WTC11 (cell line): ENCODE measurements at regions not wholly inside any gene's neighbourhood (a gene's known extent, or its start where the extent isn't known, plus 50 kb on each side); places are given as distances from the start of the nearest gene placed in this dataset.

Experiments used
- ATAC-seq: fragments of 200-7000 bp; cut with Tn5 transposase; 2 replicates; pipeline ENCODE4 v1.10.0; 2021; ENCODE audit warnings: mild to moderate bottlenecking, moderate library complexity
- CTCF ChIA-PET: fragments of 300-600 bp; sonication (Branson Sonifier 250); formaldehyde crosslinking; loops from one replicate; lab custom pipeline; 2021; ENCODE audit warnings: antibody characterized with exemption; lab: Charles Lee
- POLR2A ChIA-PET: fragments of 350-600 bp; sonication (Branson Sonifier 250); formaldehyde crosslinking; loops from one replicate; lab custom pipeline; 2021; ENCODE audit warnings: antibody characterized with exemption; lab: Charles Lee
- DNase-seq: peaks from one replicate; pipeline ENCODE4 v3.0.0; 2021; ENCODE audit warnings: low spot score
- H3K27ac Mint-ChIP-seq: 2 replicates; pipeline ENCODE4 v1.8.0; 2021; ENCODE audit warnings: mixed read lengths
- H3K27me3 Mint-ChIP-seq: 2 replicates; pipeline ENCODE4 v1.8.0; 2021; ENCODE audit warnings: low read depth, mild to moderate bottlenecking, moderate library complexity, mixed read lengths
- H3K36me3 Mint-ChIP-seq: 2 replicates; pipeline ENCODE4 v1.8.0; 2021; ENCODE audit warnings: mixed read lengths
- H3K4me1 Mint-ChIP-seq: 2 replicates; pipeline ENCODE4 v1.8.0; 2022; ENCODE audit warnings: mixed read lengths
- H3K4me3 Mint-ChIP-seq: 2 replicates; pipeline ENCODE4 v1.8.0; 2021; ENCODE audit warnings: mild to moderate bottlenecking, moderate library complexity, mixed read lengths
- H3K9me3 Mint-ChIP-seq: 2 replicates; pipeline ENCODE4 v1.8.0; 2021; ENCODE audit warnings: mixed read lengths
- ATF1 ChIP-seq: sonication (generic); formaldehyde crosslinking; IDR thresholded peaks from 2 replicates; pipeline ENCODE4 v1.8.1; 2023; ENCODE audit warnings: mild to moderate bottlenecking, moderate library complexity, missing genetic modification reagents
- ELF4 ChIP-seq: sonication (generic); formaldehyde crosslinking; IDR thresholded peaks from 2 replicates; pipeline ENCODE4 v1.8.1; 2022; ENCODE audit warnings: low read depth, mild to moderate bottlenecking, moderate library complexity, missing genetic modification reagents
- ETV6 ChIP-seq: sonication (generic); formaldehyde crosslinking; IDR thresholded peaks from 2 replicates; pipeline ENCODE4 v1.8.1; 2022; ENCODE audit warnings: mild to moderate bottlenecking, missing genetic modification reagents
- GRHL2 ChIP-seq: fragments of 250-450 bp; sonication (Bioruptor Pico); IDR thresholded peaks from 2 replicates; pipeline ENCODE4 v1.8.0; 2022; ENCODE audit warnings: mild to moderate bottlenecking, moderate library complexity; ENCODE audit not compliant: insufficient replicate concordance, severe bottlenecking
- JUN ChIP-seq: sonication (generic); formaldehyde crosslinking; IDR thresholded peaks from 2 replicates; pipeline ENCODE4 v1.8.0; 2023; ENCODE audit warnings: mild to moderate bottlenecking, missing genetic modification reagents
- KAT7 ChIP-seq: sonication (generic); formaldehyde crosslinking; IDR thresholded peaks from 2 replicates; pipeline ENCODE4 v1.8.1; 2023; ENCODE audit warnings: missing genetic modification reagents, mild to moderate bottlenecking, borderline replicate concordance
- NFATC4 ChIP-seq: fragments of 250-450 bp; sonication (Bioruptor Pico); IDR thresholded peaks from 2 replicates; pipeline ENCODE4 v1.9.0; 2021; ENCODE audit warnings: mild to moderate bottlenecking
- NR1H2 ChIP-seq: sonication (generic); formaldehyde crosslinking; IDR thresholded peaks from 2 replicates; pipeline ENCODE4 v1.9.0; 2021; ENCODE audit warnings: mild to moderate bottlenecking, moderate library complexity, missing genetic modification reagents
- PRRX2 ChIP-seq: fragments of 250-450 bp; sonication (Bioruptor Pico); IDR thresholded peaks from 2 replicates; pipeline ENCODE4 v1.8.0; 2021; ENCODE audit warnings: mild to moderate bottlenecking
- RORB ChIP-seq: fragments of 250-450 bp; sonication (Bioruptor Pico); IDR thresholded peaks from 2 replicates; pipeline ENCODE4 v1.9.0; 2021; ENCODE audit warnings: mild to moderate bottlenecking
- SOX15 ChIP-seq: fragments of 250-450 bp; sonication (Bioruptor Pico); IDR thresholded peaks from 2 replicates; pipeline ENCODE4 v1.9.0; 2021; ENCODE audit warnings: mild to moderate bottlenecking
- TEAD1 ChIP-seq: sonication (generic); formaldehyde crosslinking; IDR thresholded peaks from 2 replicates; pipeline ENCODE4 v1.8.0; 2022; ENCODE audit warnings: mild to moderate bottlenecking, missing genetic modification reagents
- TEAD4 ChIP-seq: sonication (generic); formaldehyde crosslinking; IDR thresholded peaks from 2 replicates; pipeline ENCODE4 v1.8.0; 2022; ENCODE audit warnings: mild to moderate bottlenecking, missing genetic modification reagents
- ZBTB21 ChIP-seq: sonication (generic); formaldehyde crosslinking; IDR thresholded peaks from 2 replicates; pipeline ENCODE4 v1.8.1; 2023; ENCODE audit warnings: mild to moderate bottlenecking, missing genetic modification reagents, borderline replicate concordance
- ZNF396 ChIP-seq: fragments of 250-450 bp; sonication (Bioruptor Pico); IDR thresholded peaks from 2 replicates; pipeline ENCODE4 v1.8.0; 2021; ENCODE audit warnings: mild to moderate bottlenecking, moderate library complexity, borderline replicate concordance
- ZNF416 ChIP-seq: fragments of 250-450 bp; sonication (Bioruptor Pico); IDR thresholded peaks from 2 replicates; pipeline ENCODE4 v1.9.0; 2021; ENCODE audit warnings: mild to moderate bottlenecking, inconsistent platforms
- ZNF671 ChIP-seq: fragments of 250-450 bp; sonication (Bioruptor Pico); IDR thresholded peaks from 2 replicates; pipeline ENCODE4 v1.8.0; 2021; ENCODE audit warnings: mild to moderate bottlenecking
- TF ChIP-seq, protein P1 (sequence below): sonication (generic); formaldehyde crosslinking; IDR thresholded peaks from 2 replicates; pipeline ENCODE4 v1.8.1; 2022; ENCODE audit warnings: low read depth, mild to moderate bottlenecking, moderate library complexity, missing genetic modification reagents, borderline replicate concordance
- TF ChIP-seq, protein P2 (sequence below): fragments of 250-450 bp; sonication (Bioruptor Pico); IDR thresholded peaks from 2 replicates; pipeline ENCODE4 v1.8.0; 2021; ENCODE audit warnings: mild to moderate bottlenecking
- TF ChIP-seq, protein P3 (sequence below): sonication (generic); formaldehyde crosslinking; IDR thresholded peaks from 2 replicates; pipeline ENCODE4 v1.8.1; 2022; ENCODE audit warnings: mild to moderate bottlenecking, moderate library complexity, missing genetic modification reagents
- TF ChIP-seq, protein P4 (sequence below): sonication (generic); formaldehyde crosslinking; IDR thresholded peaks from 2 replicates; pipeline ENCODE4 v1.8.1; 2023; ENCODE audit warnings: mild to moderate bottlenecking, missing genetic modification reagents
- TF ChIP-seq, protein P5 (sequence below): fragments of 250-450 bp; sonication (Bioruptor Pico); IDR thresholded peaks from 2 replicates; pipeline ENCODE4 v1.9.0; 2021; ENCODE audit warnings: mild to moderate bottlenecking
- TF ChIP-seq, protein P6 (sequence below): sonication (generic); formaldehyde crosslinking; IDR thresholded peaks from 2 replicates; pipeline ENCODE4 v1.8.1; 2023; ENCODE audit warnings: mild to moderate bottlenecking, moderate library complexity, missing genetic modification reagents

DNA sequence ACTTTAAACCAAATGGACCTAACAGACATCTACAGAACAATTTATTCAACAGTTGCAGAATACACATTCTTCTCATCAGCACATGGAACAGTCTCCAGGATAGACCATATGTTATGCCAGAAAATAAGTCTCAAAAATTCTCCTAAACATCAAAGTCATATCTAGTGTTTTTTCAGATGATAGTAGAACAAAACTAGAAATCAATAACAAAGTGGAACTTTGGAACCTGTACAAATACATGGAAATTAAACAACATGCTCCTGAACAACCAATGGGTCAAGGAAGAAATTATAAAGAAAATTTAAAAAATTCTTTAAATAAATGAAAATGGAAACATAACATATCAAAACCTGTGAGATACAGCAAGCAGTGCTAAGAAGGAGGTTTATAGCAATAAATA, 194.1 kb upstream of the SIX2 start:
- Mint-ChIP-seq H3K27me3 (no peaks in the 10 kb centered on the region), H3K4me1 (no peaks in the 10 kb centered on the region)
- POLR2A ChIA-PET = no interaction called here

DNA sequence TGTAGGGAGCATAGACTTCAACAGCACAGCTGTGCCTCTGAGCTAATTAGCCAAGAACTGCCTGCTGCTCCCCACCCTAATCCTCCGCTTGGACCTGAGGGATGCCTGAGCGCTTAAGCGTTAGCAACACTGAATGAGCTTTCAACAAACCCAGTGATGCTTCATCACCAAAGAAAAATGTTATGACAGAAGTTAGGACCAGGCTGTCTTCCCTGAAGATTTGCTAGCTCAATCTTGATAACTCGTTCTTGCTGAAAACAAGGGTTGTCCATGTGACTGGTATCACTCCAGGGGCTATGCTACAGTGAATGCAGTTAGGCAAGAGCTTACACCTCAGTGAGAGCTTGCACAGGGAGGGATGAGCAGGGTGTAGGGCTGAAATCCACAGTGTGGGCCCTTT, 190.7 kb upstream of the SIX2 start:
- H3K4me3 Mint-ChIP-seq = no peak overlapping the region

More for the DNA sequence above, 194.1 kb upstream of the SIX2 start:
- H3K27ac Mint-ChIP-seq = no peak overlapping the region
- no peak for TF ChIP-seq ZNF671 (CRISPR knock-in tag)
- TF ChIP-seq ZBTB21 (CRISPR knock-in tag) = no peak
- no peak for TF ChIP-seq RORB (CRISPR knock-in tag)
- TF ChIP-seq, protein P1, sequence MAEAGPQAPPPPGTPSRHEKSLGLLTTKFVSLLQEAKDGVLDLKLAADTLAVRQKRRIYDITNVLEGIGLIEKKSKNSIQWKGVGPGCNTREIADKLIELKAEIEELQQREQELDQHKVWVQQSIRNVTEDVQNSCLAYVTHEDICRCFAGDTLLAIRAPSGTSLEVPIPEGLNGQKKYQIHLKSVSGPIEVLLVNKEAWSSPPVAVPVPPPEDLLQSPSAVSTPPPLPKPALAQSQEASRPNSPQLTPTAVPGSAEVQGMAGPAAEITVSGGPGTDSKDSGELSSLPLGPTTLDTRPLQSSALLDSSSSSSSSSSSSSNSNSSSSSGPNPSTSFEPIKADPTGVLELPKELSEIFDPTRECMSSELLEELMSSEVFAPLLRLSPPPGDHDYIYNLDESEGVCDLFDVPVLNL = no peak
- no peak for TF ChIP-seq JUN (CRISPR knock-in tag)
- no peak for TF ChIP-seq NFATC4 (CRISPR knock-in tag)
- TF ChIP-seq, protein P2, sequence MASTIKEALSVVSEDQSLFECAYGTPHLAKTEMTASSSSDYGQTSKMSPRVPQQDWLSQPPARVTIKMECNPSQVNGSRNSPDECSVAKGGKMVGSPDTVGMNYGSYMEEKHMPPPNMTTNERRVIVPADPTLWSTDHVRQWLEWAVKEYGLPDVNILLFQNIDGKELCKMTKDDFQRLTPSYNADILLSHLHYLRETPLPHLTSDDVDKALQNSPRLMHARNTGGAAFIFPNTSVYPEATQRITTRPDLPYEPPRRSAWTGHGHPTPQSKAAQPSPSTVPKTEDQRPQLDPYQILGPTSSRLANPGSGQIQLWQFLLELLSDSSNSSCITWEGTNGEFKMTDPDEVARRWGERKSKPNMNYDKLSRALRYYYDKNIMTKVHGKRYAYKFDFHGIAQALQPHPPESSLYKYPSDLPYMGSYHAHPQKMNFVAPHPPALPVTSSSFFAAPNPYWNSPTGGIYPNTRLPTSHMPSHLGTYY (CRISPR knock-in tag) = no peak
- no peak for TF ChIP-seq KAT7 (CRISPR knock-in tag)
- no peak for TF ChIP-seq SOX15
- no peak for TF ChIP-seq TEAD4 (CRISPR knock-in tag)
- H3K36me3 Mint-ChIP-seq = no peaks in the 10 kb centered on the region
- ATAC-seq (no peak), DNase-seq (no peak)
- CTCF ChIA-PET = no interaction called here
- no peak overlapping the region for H3K4me3 Mint-ChIP-seq
- H3K9me3 Mint-ChIP-seq = peaks cover 4% of the 10 kb centered on the region; the same call in 1 of the 2 replicates

More for the DNA sequence above, 190.7 kb upstream of the SIX2 start:
- peaks cover 4% of the 10 kb centered on the region; the same call in 1 of the 2 replicates for H3K9me3 Mint-ChIP-seq
- CTCF ChIA-PET = no interaction called here
- TF ChIP-seq ZNF416 (CRISPR knock-in tag) (no peak), PRRX2 (no peak), NR1H2 (CRISPR knock-in tag) (no peak), ZNF396 (CRISPR knock-in tag) (no peak), KAT7 (CRISPR knock-in tag) (no peak), ETV6 (no peak), NFATC4 (CRISPR knock-in tag) (no peak), TEAD1 (CRISPR knock-in tag) (no peak), ATF1 (CRISPR knock-in tag) (no peak), GRHL2 (CRISPR knock-in tag) (no peak), ELF4 (CRISPR knock-in tag) (no peak)
- TF ChIP-seq, protein P3, sequence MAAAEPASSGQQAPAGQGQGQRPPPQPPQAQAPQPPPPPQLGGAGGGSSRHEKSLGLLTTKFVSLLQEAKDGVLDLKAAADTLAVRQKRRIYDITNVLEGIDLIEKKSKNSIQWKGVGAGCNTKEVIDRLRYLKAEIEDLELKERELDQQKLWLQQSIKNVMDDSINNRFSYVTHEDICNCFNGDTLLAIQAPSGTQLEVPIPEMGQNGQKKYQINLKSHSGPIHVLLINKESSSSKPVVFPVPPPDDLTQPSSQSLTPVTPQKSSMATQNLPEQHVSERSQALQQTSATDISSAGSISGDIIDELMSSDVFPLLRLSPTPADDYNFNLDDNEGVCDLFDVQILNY (CRISPR knock-in tag) = no peak
- TF ChIP-seq, protein P4, sequence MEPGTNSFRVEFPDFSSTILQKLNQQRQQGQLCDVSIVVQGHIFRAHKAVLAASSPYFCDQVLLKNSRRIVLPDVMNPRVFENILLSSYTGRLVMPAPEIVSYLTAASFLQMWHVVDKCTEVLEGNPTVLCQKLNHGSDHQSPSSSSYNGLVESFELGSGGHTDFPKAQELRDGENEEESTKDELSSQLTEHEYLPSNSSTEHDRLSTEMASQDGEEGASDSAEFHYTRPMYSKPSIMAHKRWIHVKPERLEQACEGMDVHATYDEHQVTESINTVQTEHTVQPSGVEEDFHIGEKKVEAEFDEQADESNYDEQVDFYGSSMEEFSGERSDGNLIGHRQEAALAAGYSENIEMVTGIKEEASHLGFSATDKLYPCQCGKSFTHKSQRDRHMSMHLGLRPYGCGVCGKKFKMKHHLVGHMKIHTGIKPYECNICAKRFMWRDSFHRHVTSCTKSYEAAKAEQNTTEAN (CRISPR knock-in tag) = no peak
- TF ChIP-seq, protein P5, sequence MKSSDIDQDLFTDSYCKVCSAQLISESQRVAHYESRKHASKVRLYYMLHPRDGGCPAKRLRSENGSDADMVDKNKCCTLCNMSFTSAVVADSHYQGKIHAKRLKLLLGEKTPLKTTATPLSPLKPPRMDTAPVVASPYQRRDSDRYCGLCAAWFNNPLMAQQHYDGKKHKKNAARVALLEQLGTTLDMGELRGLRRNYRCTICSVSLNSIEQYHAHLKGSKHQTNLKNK (CRISPR knock-in tag) = no peak
- TF ChIP-seq, protein P6, sequence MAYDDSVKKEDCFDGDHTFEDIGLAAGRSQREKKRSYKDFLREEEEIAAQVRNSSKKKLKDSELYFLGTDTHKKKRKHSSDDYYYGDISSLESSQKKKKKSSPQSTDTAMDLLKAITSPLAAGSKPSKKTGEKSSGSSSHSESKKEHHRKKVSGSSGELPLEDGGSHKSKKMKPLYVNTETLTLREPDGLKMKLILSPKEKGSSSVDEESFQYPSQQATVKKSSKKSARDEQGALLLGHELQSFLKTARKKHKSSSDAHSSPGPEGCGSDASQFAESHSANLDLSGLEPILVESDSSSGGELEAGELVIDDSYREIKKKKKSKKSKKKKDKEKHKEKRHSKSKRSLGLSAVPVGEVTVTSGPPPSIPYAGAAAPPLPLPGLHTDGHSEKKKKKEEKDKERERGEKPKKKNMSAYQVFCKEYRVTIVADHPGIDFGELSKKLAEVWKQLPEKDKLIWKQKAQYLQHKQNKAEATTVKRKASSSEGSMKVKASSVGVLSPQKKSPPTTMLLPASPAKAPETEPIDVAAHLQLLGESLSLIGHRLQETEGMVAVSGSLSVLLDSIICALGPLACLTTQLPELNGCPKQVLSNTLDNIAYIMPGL (CRISPR knock-in tag) = no peak
- POLR2A ChIA-PET = no interaction called here
- H3K36me3 Mint-ChIP-seq = no peaks in the 10 kb centered on the region
- H3K27me3 Mint-ChIP-seq = no peaks in the 10 kb centered on the region
- no peaks in the 10 kb centered on the region for H3K4me1 Mint-ChIP-seq
- ATAC-seq = no peak
- no peak for DNase-seq
- no peak overlapping the region for H3K27ac Mint-ChIP-seq
